Upper lobe of right lung (tissue), 1 donor: ENCODE measurements at regions not wholly inside any gene's neighbourhood (a gene's known extent, or its start where the extent isn't known, plus 50 kb on each side); places are given as distances from the start of the nearest gene placed in this dataset.

Experiments used
- ATAC-seq: fragments of 200-7000 bp; cut with Tn5 transposase; one replicate; pipeline ENCODE4 v1.9.1; 2020; ENCODE audit warnings: mild to moderate bottlenecking, moderate library complexity
- DNase-seq: peaks from one replicate; pipeline ENCODE4 v3.0.0-alpha.2; 2020
- H3K27ac ChIP-seq: fragments of 200-600 bp; one replicate; pipeline ENCODE4 v1.8.0; 2022
- H3K27me3 ChIP-seq: fragments of 200-600 bp; one replicate; pipeline ENCODE4 v1.8.0; 2022; ENCODE audit warnings: mild to moderate bottlenecking
- H3K36me3 ChIP-seq: fragments of 200-600 bp; one replicate; pipeline ENCODE4 v1.8.0; 2022
- H3K4me1 ChIP-seq: fragments of 200-600 bp; one replicate; pipeline ENCODE4 v1.8.0; 2022
- H3K4me3 ChIP-seq: fragments of 200-600 bp; one replicate; pipeline ENCODE4 v1.8.0; 2022; ENCODE audit warnings: mild to moderate bottlenecking
- H3K9me3 ChIP-seq: fragments of 200-600 bp; one replicate; pipeline ENCODE4 v1.8.0; 2022
- CTCF ChIP-seq: fragments of 200-600 bp; IDR thresholded peaks from one replicate; pipeline ENCODE4 v1.8.0; 2022; ENCODE audit warnings: antibody characterized with exemption
- intact Hi-C: fragments of 100-400 bp; cut with DNase I; formaldehyde crosslinking; loops from one replicate; pipeline ENCODE4 v1.11.0; 2022
- donor health status: DM: no; HTN: yes; CAD: no; lungs with severe emphysema.

- Histone ChIP-seq H3K27me3 (no peaks in the 10 kb centered on the region), H3K9me3 (no peaks in the 10 kb centered on the region), H3K27ac (no peak overlapping the region), H3K36me3 (no peaks in the 10 kb centered on the region), H3K4me1 (no peaks in the 10 kb centered on the region), H3K4me3 (no peak overlapping the region)
- TF ChIP-seq CTCF: no peak
- DNase-seq (no peak), ATAC-seq (no peak)
- intact Hi-C loops: no loop called here
These were observed 411.2 kb upstream of the SULF2 start for GRCh38 chr20:48196486-48196885.

- TF ChIP-seq CTCF: no peak
- ATAC-seq (no peak), DNase-seq (no peak)
- intact Hi-C loops: no loop called here
- Histone ChIP-seq H3K27ac (no peak overlapping the region), H3K4me3 (no peak overlapping the region), H3K27me3 (no peaks in the 10 kb centered on the region), H3K36me3 (no peaks in the 10 kb centered on the region), H3K9me3 (no peaks in the 10 kb centered on the region), H3K4me1 (no peaks in the 10 kb centered on the region)
These were observed 410.7 kb upstream of the SULF2 start for GRCh38 chr20:48196001-48196400.

GRCh38 chr20:48195121-48195870, 410.0 kb upstream of the SULF2 start:
- DNase-seq (no peak), ATAC-seq (no peak)
- Histone ChIP-seq H3K4me3 (no peak overlapping the region), H3K27me3 (no peaks in the 10 kb centered on the region), H3K36me3 (no peaks in the 10 kb centered on the region), H3K27ac (no peak overlapping the region), H3K4me1 (no peaks in the 10 kb centered on the region), H3K9me3 (no peaks in the 10 kb centered on the region)
- intact Hi-C loops: no loop called here
- TF ChIP-seq CTCF: no peak

GRCh38 chr20:48194583-48194982, 409.3 kb upstream of the SULF2 start:
- Histone ChIP-seq H3K4me3 (no peak overlapping the region), H3K27me3 (no peaks in the 10 kb centered on the region), H3K36me3 (no peaks in the 10 kb centered on the region), H3K27ac (no peak overlapping the region), H3K4me1 (no peaks in the 10 kb centered on the region), H3K9me3 (no peaks in the 10 kb centered on the region)
- no peak for TF ChIP-seq CTCF
- no peak for DNase-seq
- intact Hi-C loops: no loop called here
- ATAC-seq: no peak

GRCh38 chr20:48193627-48194425, 408.5 kb upstream of the SULF2 start:
- TF ChIP-seq CTCF: no peak
- intact Hi-C loops: no loop called here
- Histone ChIP-seq H3K9me3 (no peaks in the 10 kb centered on the region), H3K4me3 (no peak overlapping the region), H3K27me3 (no peaks in the 10 kb centered on the region), H3K4me1 (no peaks in the 10 kb centered on the region), H3K36me3 (no peaks in the 10 kb centered on the region), H3K27ac (no peak overlapping the region)
- DNase-seq (no peak), ATAC-seq (no peak)
